ENCODE measurements at regions not wholly inside any gene's neighbourhood (a gene's known extent, or its start where the extent isn't known, plus 50 kb on each side); places are given as distances from the start of the nearest gene placed in this dataset.

- no peak overlapping the region for H3K9ac ChIP-seq (ENCODE audit: insufficient read depth, low read length, poor library complexity, severe bottlenecking)
- H3K4me3 ChIP-seq (replicated peaks in 1 of 3; ENCODE audit: low read depth in 2 of 3, low read length in 3 of 3): no peak overlapping the region
- no peak overlapping the region for H3K27ac ChIP-seq (ENCODE audit: low read depth in 1 of 2, low read length in 2 of 2)
- H3K27ac Mint-ChIP-seq: no peak overlapping the region
- peak overlapping the region in 1 of 2 donors; percentile 3 for H3K4me3 Mint-ChIP-seq
- H3K36me3 Mint-ChIP-seq: no peaks in the 10 kb centered on the region
- no peaks in the 10 kb centered on the region for H4K20me1 ChIP-seq (ENCODE audit: insufficient read depth, low read length)
- H3K9me3 ChIP-seq (replicated peaks in 1 of 2; ENCODE audit: control insufficient read depth in 1 of 2, insufficient read depth in 1 of 2, low read length in 2 of 2): peaks cover 5 to 8% of the 10 kb centered on the region in 2 donors
- no CpG with 5 or more reads among the region's 3 CpGs for WGBS (ENCODE audit: insufficient coverage)
- no peaks in the 10 kb centered on the region for H3K4me1 Mint-ChIP-seq
- peaks cover 0 to 10% (median 6%) of the 10 kb centered on the region in 7 donors for H3K9me3 Mint-ChIP-seq
- TF ChIP-seq, protein P1, sequence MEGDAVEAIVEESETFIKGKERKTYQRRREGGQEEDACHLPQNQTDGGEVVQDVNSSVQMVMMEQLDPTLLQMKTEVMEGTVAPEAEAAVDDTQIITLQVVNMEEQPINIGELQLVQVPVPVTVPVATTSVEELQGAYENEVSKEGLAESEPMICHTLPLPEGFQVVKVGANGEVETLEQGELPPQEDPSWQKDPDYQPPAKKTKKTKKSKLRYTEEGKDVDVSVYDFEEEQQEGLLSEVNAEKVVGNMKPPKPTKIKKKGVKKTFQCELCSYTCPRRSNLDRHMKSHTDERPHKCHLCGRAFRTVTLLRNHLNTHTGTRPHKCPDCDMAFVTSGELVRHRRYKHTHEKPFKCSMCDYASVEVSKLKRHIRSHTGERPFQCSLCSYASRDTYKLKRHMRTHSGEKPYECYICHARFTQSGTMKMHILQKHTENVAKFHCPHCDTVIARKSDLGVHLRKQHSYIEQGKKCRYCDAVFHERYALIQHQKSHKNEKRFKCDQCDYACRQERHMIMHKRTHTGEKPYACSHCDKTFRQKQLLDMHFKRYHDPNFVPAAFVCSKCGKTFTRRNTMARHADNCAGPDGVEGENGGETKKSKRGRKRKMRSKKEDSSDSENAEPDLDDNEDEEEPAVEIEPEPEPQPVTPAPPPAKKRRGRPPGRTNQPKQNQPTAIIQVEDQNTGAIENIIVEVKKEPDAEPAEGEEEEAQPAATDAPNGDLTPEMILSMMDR (IDR thresholded peaks at IDR 0.05): no peak
- DNase-seq: no peak
- no peaks in the 10 kb centered on the region for H3K36me3 ChIP-seq (replicated peaks in 1 of 2; ENCODE audit: control insufficient read depth in 1 of 2, insufficient read depth in 2 of 2, low read length in 2 of 2)
- no peaks in the 10 kb centered on the region for H3K79me2 ChIP-seq (ENCODE audit: insufficient read depth, low read length)
- no peak overlapping the region for H3K4me2 ChIP-seq (replicated peaks; ENCODE audit: extremely low read depth, low read length, poor library complexity, severe bottlenecking)
- peaks cover 4 to 12% (median 5%) of the 10 kb centered on the region in 3 donors for H3K27me3 Mint-ChIP-seq (ENCODE audit: low read depth in 3 of 3)
- H2AFZ ChIP-seq (ENCODE audit: insufficient read depth, low read depth, low read length, poor library complexity, severe bottlenecking): no peak overlapping the region
- no peaks in the 10 kb centered on the region for H3K4me1 ChIP-seq (ENCODE audit: control insufficient read depth in 1 of 2, insufficient read depth in 2 of 2, low read length in 2 of 2)
- intact Hi-C loops (cut with micrococcal nuclease): no loop called here
- H3K27me3 ChIP-seq (ENCODE audit: control insufficient read depth in 2 of 2, insufficient read depth in 2 of 2, low read length in 2 of 2): no peaks in the 10 kb centered on the region
Observed at GRCh38 chr3:150074277-150074676, 103.6 kb upstream of the PFN2 start.

DNA sequence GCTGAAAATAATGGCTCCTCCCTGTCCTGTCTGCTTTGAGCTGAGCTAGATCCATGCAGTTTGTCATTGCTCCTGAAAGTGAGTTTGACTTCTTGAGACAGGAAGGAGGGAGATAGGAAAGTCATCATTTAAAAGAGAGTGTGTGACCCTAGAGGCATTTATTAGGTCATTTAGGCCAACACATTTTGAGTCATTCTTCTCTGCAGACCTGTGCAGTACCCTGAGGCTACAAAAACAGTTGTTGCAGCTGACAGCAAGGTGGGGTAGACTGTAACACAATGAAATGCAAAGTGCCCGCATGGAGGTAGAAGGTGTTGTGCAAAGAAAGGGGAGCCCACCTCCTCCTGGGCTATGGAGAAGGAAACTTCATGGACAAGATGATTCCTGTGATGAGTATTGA is 102.8 kb upstream of the PFN2 start:
- Mint-ChIP-seq H3K9me3 (peaks cover 0 to 10% (median 6%) of the 10 kb centered on the region in 7 donors), H3K27me3 (ENCODE audit: low read depth in 3 of 3) (peaks cover 5 to 14% (median 5%) of the 10 kb centered on the region in 3 donors), H3K4me3 (no peak overlapping the region), H3K36me3 (no peaks in the 10 kb centered on the region), H3K27ac (no peak overlapping the region), H3K4me1 (no peaks in the 10 kb centered on the region)
- no peak overlapping the region for H3K9ac ChIP-seq (ENCODE audit: insufficient read depth, low read length, poor library complexity, severe bottlenecking)
- peaks cover 5 to 8% of the 10 kb centered on the region in 2 donors for H3K9me3 ChIP-seq (replicated peaks in 1 of 2; ENCODE audit: control insufficient read depth in 1 of 2, insufficient read depth in 1 of 2, low read length in 2 of 2)
- H3K4me3 ChIP-seq (replicated peaks in 1 of 3; ENCODE audit: low read depth in 2 of 3, low read length in 3 of 3): no peak overlapping the region
- intact Hi-C loops (cut with micrococcal nuclease): no loop called here
- no peaks in the 10 kb centered on the region for H4K20me1 ChIP-seq (ENCODE audit: insufficient read depth, low read length)
- no peak for DNase-seq
- H3K27me3 ChIP-seq (ENCODE audit: control insufficient read depth in 2 of 2, insufficient read depth in 2 of 2, low read length in 2 of 2): no peaks in the 10 kb centered on the region
- no peaks in the 10 kb centered on the region for H3K36me3 ChIP-seq (replicated peaks in 1 of 2; ENCODE audit: control insufficient read depth in 1 of 2, insufficient read depth in 2 of 2, low read length in 2 of 2)
- H2AFZ ChIP-seq (ENCODE audit: insufficient read depth, low read depth, low read length, poor library complexity, severe bottlenecking): no peak overlapping the region
- no peak overlapping the region for H3K4me2 ChIP-seq (replicated peaks; ENCODE audit: extremely low read depth, low read length, poor library complexity, severe bottlenecking)
- H3K27ac ChIP-seq (ENCODE audit: low read depth in 1 of 2, low read length in 2 of 2): no peak overlapping the region
- no peaks in the 10 kb centered on the region for H3K4me1 ChIP-seq (ENCODE audit: control insufficient read depth in 1 of 2, insufficient read depth in 2 of 2, low read length in 2 of 2)
- no peaks in the 10 kb centered on the region for H3K79me2 ChIP-seq (ENCODE audit: insufficient read depth, low read length)
- TF ChIP-seq, protein P1 (IDR thresholded peaks at IDR 0.05): no peak
- 92% methylated on average over 1 of the region's 1 CpG for WGBS (ENCODE audit: insufficient coverage)

Measured in CD14-positive monocyte (primary cell).